Thyroid gland (tissue), 4 donors: ENCODE measurements at regions not wholly inside any gene's neighbourhood (a gene's known extent, or its start where the extent isn't known, plus 50 kb on each side); places are given as distances from the start of the nearest gene placed in this dataset.

Experiments used
- DNase-seq, 2 donors: peaks; one replicate each; pipeline ENCODE4 v3.0.0-alpha.2; 2019
- H3K27ac ChIP-seq, 3 donors: fragments of 200-600 bp; sonication (generic); 1 replicate in 2 of 3; 2 replicates in 1 of 3; pipeline ENCODE4 v1.5.1; 2016 to 2019; ENCODE audit warnings: mild to moderate bottlenecking in 1 of 3, moderate library complexity in 1 of 3
- H3K27me3 ChIP-seq: fragments of 200-600 bp; sonication (generic); one replicate; pipeline ENCODE4 v1.5.1; 2019
- H3K36me3 ChIP-seq, 2 donors: fragments of 200-600 bp; sonication (generic); one replicate each; pipeline ENCODE4 v1.5.1; 2016 to 2019
- H3K4me1 ChIP-seq, 2 donors: fragments of 200-600 bp; sonication (generic); one replicate each; pipeline ENCODE4 v1.5.1; 2017 to 2019
- H3K4me3 ChIP-seq, 3 donors: fragments of 200-600 bp; sonication (generic); replicated peaks in 1 of 3; 1 replicate in 2 of 3; 2 replicates in 1 of 3; pipeline ENCODE4 v1.5.1; 2016; ENCODE audit warnings: mild to moderate bottlenecking in 1 of 3
- H3K9me3 ChIP-seq: fragments of 200-600 bp; sonication (generic); one replicate; pipeline ENCODE4 v1.5.1; 2017
- CTCF ChIP-seq, 6 experiments: fragments of 200-600 bp in 3 of 6; fragments of 450-650 bp in 3 of 6; sonication (generic) in 3 of 6; IDR thresholded peaks; one replicate each; pipeline ENCODE4 v1.5.1; 2016 to 2019; ENCODE audit warnings: antibody characterized with exemption in 6 of 6, mild to moderate bottlenecking in 2 of 6, inconsistent platforms in 1 of 6, moderate library complexity in 1 of 6
- POLR2A ChIP-seq, 2 donors: fragments of 450-650 bp; IDR thresholded peaks; one replicate each; pipeline ENCODE4 v1.6.1; 2017; ENCODE audit warnings: antibody characterized with exemption in 2 of 2, mild to moderate bottlenecking in 2 of 2, moderate library complexity in 1 of 2
- WGBS, 2 donors: methylation state at CpG; one replicate each; pipeline ENCODE4 v1.1.5; 2017; 5-methylcytosine and 5-hydroxymethylcytosine counted together
- intact Hi-C: fragments of 100-400 bp; cut with DNase I; formaldehyde crosslinking; loops from one replicate; pipeline ENCODE4 v1.15.1; 2023

GRCh38 chr7:10070899-10071298 is 902.8 kb upstream of the PHF14 start:
- intact Hi-C loops: no loop called here
- H3K4me1 ChIP-seq: no peaks in the 10 kb centered on the region
- H3K27me3 ChIP-seq: no peaks in the 10 kb centered on the region
- H3K27ac ChIP-seq: no peak overlapping the region
- no peaks in the 10 kb centered on the region for H3K36me3 ChIP-seq
- DNase-seq: no peak
- H3K9me3 ChIP-seq: no peaks in the 10 kb centered on the region
- TF ChIP-seq POLR2A (IDR thresholded peaks at IDR 0.05) (no peak), CTCF (IDR thresholded peaks at IDR 0.05) (no peak)
- no peak overlapping the region for H3K4me3 ChIP-seq

- Histone ChIP-seq H3K36me3 (no peaks in the 10 kb centered on the region), H3K27ac (no peak overlapping the region), H3K4me1 (no peaks in the 10 kb centered on the region), H3K4me3 (no peak overlapping the region), H3K9me3 (no peaks in the 10 kb centered on the region), H3K27me3 (no peaks in the 10 kb centered on the region)
- intact Hi-C loops: no loop called here
- TF ChIP-seq POLR2A (IDR thresholded peaks at IDR 0.05): no peak
- no peak for TF ChIP-seq CTCF (IDR thresholded peaks at IDR 0.05)
- WGBS, 2 donors: 84 to 87% methylated on average over 3 of the region's 3 CpGs
- DNase-seq: no peak
Measured at GRCh38 chr7:10075866-10076265, 897.8 kb upstream of the PHF14 start.

GRCh38 chr7:10076660-10077300 is 896.9 kb upstream of the PHF14 start:
- TF ChIP-seq POLR2A (IDR thresholded peaks at IDR 0.05): no peak
- TF ChIP-seq CTCF (IDR thresholded peaks at IDR 0.05): no peak
- Histone ChIP-seq H3K27ac (no peak overlapping the region), H3K36me3 (no peaks in the 10 kb centered on the region), H3K4me1 (no peaks in the 10 kb centered on the region), H3K4me3 (no peak overlapping the region), H3K27me3 (no peaks in the 10 kb centered on the region), H3K9me3 (no peaks in the 10 kb centered on the region)
- no peak for DNase-seq
- 77 to 84% methylated on average over 4 of the region's 4 CpGs for WGBS, 2 donors
- intact Hi-C loops: no loop called here

- Histone ChIP-seq H3K36me3 (no peaks in the 10 kb centered on the region), H3K4me1 (no peaks in the 10 kb centered on the region), H3K9me3 (no peaks in the 10 kb centered on the region), H3K27me3 (no peaks in the 10 kb centered on the region), H3K27ac (no peak overlapping the region), H3K4me3 (no peak overlapping the region)
- DNase-seq: no peak
- TF ChIP-seq CTCF (IDR thresholded peaks at IDR 0.05) (no peak), POLR2A (IDR thresholded peaks at IDR 0.05) (no peak)
- intact Hi-C loops: no loop called here
- WGBS, 2 donors: 80 to 84% methylated on average over 4 of the region's 5 CpGs
Measured at GRCh38 chr7:10079572-10079971, 894.1 kb upstream of the PHF14 start.

GRCh38 chr7:10082896-10083295 is 890.8 kb upstream of the PHF14 start:
- TF ChIP-seq CTCF (IDR thresholded peaks at IDR 0.05) (no peak), POLR2A (IDR thresholded peaks at IDR 0.05) (no peak)
- no peak for DNase-seq
- H3K9me3 ChIP-seq: no peaks in the 10 kb centered on the region
- no peaks in the 10 kb centered on the region for H3K4me1 ChIP-seq
- H3K4me3 ChIP-seq: no peak overlapping the region
- no peaks in the 10 kb centered on the region for H3K27me3 ChIP-seq
- no peaks in the 10 kb centered on the region for H3K36me3 ChIP-seq
- intact Hi-C loops: no loop called here
- WGBS, 2 donors: 66 to 73% methylated on average over 4 of the region's 4 CpGs
- no peak overlapping the region for H3K27ac ChIP-seq
